Mesenchymal stem cell (in vitro differentiated cells and primary cell): ENCODE measurements at regions not wholly inside any gene's neighbourhood (a gene's known extent, or its start where the extent isn't known, plus 50 kb on each side); places are given as distances from the start of the nearest gene placed in this dataset.

Experiments used
- DNase-seq: peaks from one replicate; pipeline ENCODE4 v3.0.0-alpha.2; 2013
- H2AFZ ChIP-seq: one replicate; pipeline ENCODE4 v1.6.1; 2013; ENCODE audit warnings: low read depth, mild to moderate bottlenecking, control low read depth, inconsistent platforms, low read length, moderate library complexity
- H2AK5ac ChIP-seq: 2 replicates; pipeline ENCODE4 v1.6.1; 2013; ENCODE audit warnings: low read length, moderate library complexity, mild to moderate bottlenecking, inconsistent platforms; ENCODE audit not compliant: severe bottlenecking
- H2BK120ac ChIP-seq: one replicate; pipeline ENCODE4 v1.6.1; 2013; ENCODE audit warnings: low read depth, mild to moderate bottlenecking, inconsistent platforms, low read length, moderate library complexity
- H2BK12ac ChIP-seq, 2 experiments: one replicate each; pipeline ENCODE4 v1.6.1; 2013; ENCODE audit warnings: inconsistent platforms in 2 of 2, low read length in 2 of 2, mild to moderate bottlenecking in 2 of 2, moderate library complexity in 2 of 2, control low read depth in 1 of 2
- H2BK15ac ChIP-seq: one replicate; pipeline ENCODE4 v1.6.1; 2013; ENCODE audit warnings: mild to moderate bottlenecking, low read depth, inconsistent platforms; ENCODE audit not compliant: poor library complexity, severe bottlenecking
- H2BK5ac ChIP-seq: 2 replicates; pipeline ENCODE4 v1.6.1; 2013; ENCODE audit warnings: low read depth, mild to moderate bottlenecking, low read length, control low read depth, inconsistent platforms; ENCODE audit not compliant: poor library complexity, severe bottlenecking
- H3K14ac ChIP-seq, 2 experiments: one replicate each; pipeline ENCODE4 v1.6.1; 2013; ENCODE audit warnings: inconsistent platforms in 2 of 2, low read length in 2 of 2, control low read depth in 1 of 2, mild to moderate bottlenecking in 1 of 2, moderate library complexity in 1 of 2
- H3K18ac ChIP-seq, 2 experiments: one replicate each; pipeline ENCODE4 v1.6.1; 2013; ENCODE audit warnings: inconsistent platforms in 2 of 2, low read length in 2 of 2, control low read depth in 1 of 2, low read depth in 1 of 2, mild to moderate bottlenecking in 1 of 2
- H3K23ac ChIP-seq, 2 experiments: one replicate each; pipeline ENCODE4 v1.6.1; 2013; ENCODE audit warnings: inconsistent platforms in 2 of 2, low read length in 2 of 2, mild to moderate bottlenecking in 2 of 2, moderate library complexity in 2 of 2, control low read depth in 1 of 2
- H3K27ac ChIP-seq: 2 replicates; pipeline ENCODE4 v1.5.1; 2013; ENCODE audit warnings: mild to moderate bottlenecking, moderate library complexity, low read length, control low read depth, inconsistent platforms; ENCODE audit not compliant: poor library complexity, severe bottlenecking
- H3K27me3 ChIP-seq, 2 experiments: 2 replicates each; pipeline versions ENCODE4 v1.6.1 to v1.7.0; 2013; ENCODE audit warnings: low read length in 2 of 2, mild to moderate bottlenecking in 2 of 2, moderate library complexity in 2 of 2, control low read depth in 1 of 2, inconsistent platforms in 1 of 2; ENCODE audit not compliant: control insufficient read depth in 1 of 2, insufficient read depth in 1 of 2
- H3K36me3 ChIP-seq, 2 experiments: 2 replicates each; pipeline versions ENCODE4 v1.6.1 to v1.7.0; 2013; ENCODE audit warnings: low read length in 2 of 2, control low read depth in 1 of 2, inconsistent platforms in 1 of 2, low read depth in 1 of 2, mild to moderate bottlenecking in 1 of 2; ENCODE audit not compliant: insufficient read depth in 2 of 2, control insufficient read depth in 1 of 2
- H3K4ac ChIP-seq, 2 experiments: one replicate each; pipeline ENCODE4 v1.6.1; 2013; ENCODE audit warnings: inconsistent platforms in 2 of 2, low read length in 2 of 2, mild to moderate bottlenecking in 2 of 2, moderate library complexity in 2 of 2, control low read depth in 1 of 2, low read depth in 1 of 2
- H3K4me1 ChIP-seq: 2 replicates; pipeline ENCODE4 v1.6.1; 2013; ENCODE audit warnings: low read depth, low read length, control low read depth; ENCODE audit not compliant: control insufficient read depth, insufficient read depth
- H3K4me2 ChIP-seq: 2 replicates; pipeline ENCODE4 v1.6.1; 2013; ENCODE audit warnings: low read length, mild to moderate bottlenecking, inconsistent platforms; ENCODE audit not compliant: poor library complexity, severe bottlenecking
- H3K4me3 ChIP-seq, 2 experiments: 2 replicates each; pipeline versions ENCODE4 v1.5.1 to v1.7.0; 2013; ENCODE audit warnings: low read length in 2 of 2, mild to moderate bottlenecking in 2 of 2, control low read depth in 1 of 2, low read depth in 1 of 2; ENCODE audit not compliant: insufficient read depth in 1 of 2
- H3K79me1 ChIP-seq: replicated peaks from 2 replicates; pipeline ENCODE4 v1.6.1; 2013; ENCODE audit warnings: mild to moderate bottlenecking, control low read depth, low read length, inconsistent platforms; ENCODE audit not compliant: poor library complexity, severe bottlenecking
- H3K9ac ChIP-seq: 2 replicates; pipeline ENCODE4 v1.7.0; 2013; ENCODE audit warnings: mild to moderate bottlenecking, low read length, moderate library complexity
- H3K9me3 ChIP-seq: 2 replicates; pipeline ENCODE4 v1.7.0; 2013; ENCODE audit warnings: mild to moderate bottlenecking, low read length; ENCODE audit not compliant: control insufficient read depth
- H4K8ac ChIP-seq: one replicate; pipeline ENCODE4 v1.6.1; 2013; ENCODE audit warnings: inconsistent platforms, mild to moderate bottlenecking, low read length, moderate library complexity
- H4K91ac ChIP-seq: one replicate; pipeline ENCODE4 v1.6.1; 2013; ENCODE audit warnings: mild to moderate bottlenecking, low read length, inconsistent platforms
- whole genome bisulfite sequencing: methylation state at CpG from one replicate; pipeline ENCODE4 v1.1.7; 2013; ENCODE audit warnings: mixed read lengths; 5-methylcytosine and 5-hydroxymethylcytosine counted together

DNA sequence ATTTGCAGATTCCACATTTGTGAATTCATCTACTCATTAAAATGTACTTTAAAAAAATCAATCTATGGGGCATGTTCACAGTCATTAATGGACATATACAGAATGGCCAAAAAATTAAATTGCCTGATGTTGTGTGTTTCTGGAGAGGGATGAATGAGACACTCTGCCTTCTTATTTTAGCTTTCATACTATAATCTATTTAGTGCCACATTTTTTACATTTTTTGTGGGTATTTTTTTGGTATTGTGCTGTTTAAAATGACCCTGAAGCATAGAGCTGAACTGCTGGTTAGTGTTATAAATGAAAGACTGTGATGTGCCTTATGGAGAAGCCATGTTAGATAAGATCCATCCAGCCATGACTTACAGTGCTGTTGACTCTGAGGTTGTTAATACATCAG, 961.8 kb upstream of the LRRN3 start:
- no peak overlapping the region for H2BK15ac ChIP-seq
- no peak for DNase-seq
- H2AFZ ChIP-seq = no peak overlapping the region
- no peak overlapping the region for H4K91ac ChIP-seq
- no peak overlapping the region for H2BK120ac ChIP-seq
- no peaks in the 10 kb centered on the region for H3K36me3 ChIP-seq
- no peak overlapping the region for H3K14ac ChIP-seq
- H3K18ac ChIP-seq = no peak overlapping the region
- no peaks in the 10 kb centered on the region for H3K9me3 ChIP-seq
- no peak overlapping the region for H3K4me2 ChIP-seq
- no peak overlapping the region for H2AK5ac ChIP-seq
- no peak overlapping the region for H4K8ac ChIP-seq
- no peaks in the 10 kb centered on the region for H3K79me1 ChIP-seq
- H3K4me1 ChIP-seq = no peaks in the 10 kb centered on the region
- H3K27ac ChIP-seq = no peak overlapping the region
- H3K27me3 ChIP-seq = no peaks in the 10 kb centered on the region
- H2BK12ac ChIP-seq = no peak overlapping the region
- H3K23ac ChIP-seq = no peak overlapping the region
- H3K4me3 ChIP-seq = no peak overlapping the region
- no peak overlapping the region for H3K9ac ChIP-seq
- H3K4ac ChIP-seq = no peak overlapping the region
- H2BK5ac ChIP-seq = no peak overlapping the region

DNA sequence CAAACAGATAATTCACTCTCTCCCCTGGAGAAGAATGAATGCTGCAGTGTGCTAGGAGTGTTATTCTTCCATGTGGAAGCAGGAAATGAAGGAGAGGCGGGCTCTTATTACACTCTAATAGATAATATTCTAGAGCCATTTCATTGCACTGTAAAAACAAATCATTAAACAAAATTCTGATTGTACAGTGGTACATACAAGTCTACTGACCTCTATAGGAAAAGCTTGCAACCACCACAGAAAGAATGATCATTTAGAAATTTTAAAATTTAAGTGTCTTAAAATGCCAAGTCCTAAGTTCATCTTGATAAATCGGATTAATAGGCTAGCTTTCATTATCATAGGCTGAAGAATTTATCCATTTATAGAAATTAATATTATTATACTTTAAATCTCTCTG, 960.3 kb upstream of the LRRN3 start:
- no peak overlapping the region for H4K91ac ChIP-seq
- no peaks in the 10 kb centered on the region for H3K36me3 ChIP-seq
- no peak overlapping the region for H2BK5ac ChIP-seq
- H3K27me3 ChIP-seq = no peaks in the 10 kb centered on the region
- no peaks in the 10 kb centered on the region for H3K4me1 ChIP-seq
- no peak overlapping the region for H2AK5ac ChIP-seq
- H4K8ac ChIP-seq = no peak overlapping the region
- no peak overlapping the region for H3K4me2 ChIP-seq
- H3K79me1 ChIP-seq = no peaks in the 10 kb centered on the region
- H2BK15ac ChIP-seq = no peak overlapping the region
- no peak overlapping the region for H3K4ac ChIP-seq
- no peak for DNase-seq
- H3K4me3 ChIP-seq = no peak overlapping the region
- H3K9me3 ChIP-seq = no peaks in the 10 kb centered on the region
- no peak overlapping the region for H2AFZ ChIP-seq
- no peak overlapping the region for H3K9ac ChIP-seq
- WGBS = no CpG with 5 or more reads among the region's 2 CpGs
- no peak overlapping the region for H3K14ac ChIP-seq
- no peak overlapping the region for H3K18ac ChIP-seq
- H2BK12ac ChIP-seq = no peak overlapping the region
- no peak overlapping the region for H3K23ac ChIP-seq
- H3K27ac ChIP-seq = no peak overlapping the region
- H2BK120ac ChIP-seq = no peak overlapping the region

DNA sequence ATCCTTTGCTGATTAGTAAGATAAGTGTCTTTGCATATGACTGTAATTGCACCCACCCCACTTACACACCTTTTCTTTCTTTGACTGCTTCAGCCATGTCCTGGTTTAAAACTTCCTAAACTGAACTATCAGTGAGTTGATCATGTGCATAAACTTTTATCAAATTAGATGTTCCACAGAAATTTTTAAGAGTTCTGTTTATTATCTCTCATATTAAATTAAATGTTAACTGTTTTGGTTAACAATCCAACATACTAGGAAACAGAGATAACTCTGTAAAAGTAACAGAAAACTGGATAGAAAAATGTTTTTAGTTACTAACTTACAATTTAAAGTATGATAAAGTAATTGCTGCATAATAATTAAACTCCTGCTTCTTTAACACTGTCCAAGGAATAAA, 959.6 kb upstream of the LRRN3 start:
- no peaks in the 10 kb centered on the region for H3K79me1 ChIP-seq
- no peaks in the 10 kb centered on the region for H3K4me1 ChIP-seq
- H2AK5ac ChIP-seq = no peak overlapping the region
- no peak overlapping the region for H2BK12ac ChIP-seq
- no peaks in the 10 kb centered on the region for H3K27me3 ChIP-seq
- no peak overlapping the region for H3K18ac ChIP-seq
- no peak overlapping the region for H4K8ac ChIP-seq
- no peak for DNase-seq
- no peak overlapping the region for H3K27ac ChIP-seq
- no peak overlapping the region for H3K4ac ChIP-seq
- no peak overlapping the region for H2BK120ac ChIP-seq
- no peak overlapping the region for H2BK5ac ChIP-seq
- no peaks in the 10 kb centered on the region for H3K9me3 ChIP-seq
- H2AFZ ChIP-seq = no peak overlapping the region
- no peaks in the 10 kb centered on the region for H3K36me3 ChIP-seq
- H2BK15ac ChIP-seq = no peak overlapping the region
- no peak overlapping the region for H4K91ac ChIP-seq
- no peak overlapping the region for H3K9ac ChIP-seq
- H3K4me2 ChIP-seq = no peak overlapping the region
- no peak overlapping the region for H3K4me3 ChIP-seq
- no peak overlapping the region for H3K23ac ChIP-seq
- H3K14ac ChIP-seq = no peak overlapping the region

DNA sequence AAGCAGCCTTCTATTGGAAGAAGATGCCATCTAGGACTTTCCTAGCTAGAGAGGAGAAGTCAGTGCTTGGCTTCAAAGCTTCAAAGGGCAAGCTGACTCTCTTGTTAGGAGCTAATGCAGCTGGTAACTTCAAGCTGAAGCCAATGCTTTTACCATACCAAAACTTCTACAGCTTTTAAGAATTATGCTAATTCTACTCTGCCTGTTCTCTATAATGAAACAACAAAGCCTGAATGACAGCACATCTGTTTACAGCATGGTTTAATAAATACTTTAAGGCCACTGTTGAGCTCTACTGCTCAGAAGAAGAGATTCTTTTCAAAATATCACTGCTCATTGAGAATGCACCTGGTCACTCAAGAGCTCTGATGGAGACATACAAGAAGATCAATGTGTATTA, 951.9 kb upstream of the LRRN3 start:
- Histone ChIP-seq H2AK5ac (no peak overlapping the region), H3K9me3 (peaks cover 2% of the 10 kb centered on the region), H4K91ac (no peak overlapping the region), H2BK5ac (no peak overlapping the region), H3K27ac (no peak overlapping the region), H3K23ac (no peak overlapping the region), H3K36me3 (no peaks in the 10 kb centered on the region), H3K4me1 (no peaks in the 10 kb centered on the region), H3K4ac (no peak overlapping the region), H3K4me2 (no peak overlapping the region), H3K4me3 (no peak overlapping the region), H2BK15ac (no peak overlapping the region), H3K14ac (no peak overlapping the region), H2AFZ (no peak overlapping the region), H3K27me3 (no peaks in the 10 kb centered on the region), H3K18ac (no peak overlapping the region), H3K9ac (no peak overlapping the region), H2BK12ac (no peak overlapping the region), H3K79me1 (no peaks in the 10 kb centered on the region), H2BK120ac (no peak overlapping the region), H4K8ac (no peak overlapping the region)
- DNase-seq = no peak
